ENCODE measurements at regions not wholly inside any gene's neighbourhood (a gene's known extent, or its start where the extent isn't known, plus 50 kb on each side); places are given as distances from the start of the nearest gene placed in this dataset.

DNA sequence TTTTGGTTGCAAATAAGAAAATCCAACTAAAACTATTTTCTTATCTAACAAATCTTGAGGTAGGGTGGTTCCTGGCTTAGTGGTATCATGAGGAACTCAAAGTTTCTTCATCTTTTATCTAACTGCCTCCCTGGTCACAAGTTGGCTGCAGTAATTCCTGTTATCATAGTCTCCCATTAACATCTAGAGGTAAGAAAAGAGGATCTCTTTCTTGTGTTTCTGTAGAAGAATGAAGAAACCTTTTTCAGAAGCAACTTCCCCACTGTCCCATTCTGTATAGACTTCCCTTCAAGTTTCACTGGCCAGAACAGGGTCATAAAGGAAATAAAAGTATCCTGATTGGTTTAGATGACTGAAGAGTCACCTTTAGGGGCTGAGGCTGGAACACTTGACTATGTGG is 81.8 kb upstream of the ELL2 start:
- Mint-ChIP-seq H3K27ac (no peak overlapping the region), H3K9me3 (peaks cover 7% of the 10 kb centered on the region), H3K36me3 (ENCODE audit: low read depth) (no peaks in the 10 kb centered on the region), H3K27me3 (ENCODE audit: low read depth) (no peaks in the 10 kb centered on the region), H3K4me3 (no peak overlapping the region), H3K4me1 (ENCODE audit: low read depth) (no peaks in the 10 kb centered on the region)

DNA sequence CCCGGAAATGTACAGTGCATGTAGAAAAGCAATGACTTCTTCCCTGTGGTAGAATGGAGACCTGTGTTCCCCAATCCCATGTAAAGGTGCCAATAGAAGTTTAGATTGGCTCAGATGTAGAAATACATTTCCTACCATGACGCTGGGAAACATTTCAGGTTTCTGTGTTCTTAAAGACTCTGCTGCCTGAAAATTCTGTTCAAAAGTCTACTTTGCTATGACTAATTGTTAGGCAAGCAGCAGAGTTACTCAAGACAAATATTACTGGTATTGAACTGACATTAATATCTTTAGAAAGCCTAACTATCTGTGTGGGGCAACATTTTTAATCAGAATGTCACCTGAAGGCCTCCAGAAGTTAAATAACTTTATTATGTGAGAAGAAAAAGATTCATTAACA is 75.5 kb upstream of the ELL2 start:
- Mint-ChIP-seq H3K27me3 (ENCODE audit: low read depth) (no peaks in the 10 kb centered on the region), H3K27ac (no peak overlapping the region), H3K9me3 (peaks cover 7% of the 10 kb centered on the region), H3K4me1 (ENCODE audit: low read depth) (no peaks in the 10 kb centered on the region), H3K36me3 (ENCODE audit: low read depth) (no peaks in the 10 kb centered on the region), H3K4me3 (no peak overlapping the region)

- no peaks in the 10 kb centered on the region for H3K4me1 Mint-ChIP-seq (ENCODE audit: low read depth)
- peaks cover 7% of the 10 kb centered on the region for H3K9me3 Mint-ChIP-seq
- H3K36me3 Mint-ChIP-seq (ENCODE audit: low read depth), result no peaks in the 10 kb centered on the region
- no peaks in the 10 kb centered on the region for H3K27me3 Mint-ChIP-seq (ENCODE audit: low read depth)
- H3K4me3 Mint-ChIP-seq, result no peak overlapping the region
- H3K27ac Mint-ChIP-seq, result no peak overlapping the region
These were observed 74.7 kb upstream of the ELL2 start for GRCh38 chr5:96036301-96036700.

GRCh38 chr5:96035796-96036195 is 74.1 kb upstream of the ELL2 start:
- Mint-ChIP-seq H3K27me3 (ENCODE audit: low read depth) (no peaks in the 10 kb centered on the region), H3K36me3 (ENCODE audit: low read depth) (no peaks in the 10 kb centered on the region), H3K4me1 (ENCODE audit: low read depth) (no peaks in the 10 kb centered on the region), H3K9me3 (peaks cover 2% of the 10 kb centered on the region), H3K4me3 (no peak overlapping the region), H3K27ac (no peak overlapping the region)

DNA sequence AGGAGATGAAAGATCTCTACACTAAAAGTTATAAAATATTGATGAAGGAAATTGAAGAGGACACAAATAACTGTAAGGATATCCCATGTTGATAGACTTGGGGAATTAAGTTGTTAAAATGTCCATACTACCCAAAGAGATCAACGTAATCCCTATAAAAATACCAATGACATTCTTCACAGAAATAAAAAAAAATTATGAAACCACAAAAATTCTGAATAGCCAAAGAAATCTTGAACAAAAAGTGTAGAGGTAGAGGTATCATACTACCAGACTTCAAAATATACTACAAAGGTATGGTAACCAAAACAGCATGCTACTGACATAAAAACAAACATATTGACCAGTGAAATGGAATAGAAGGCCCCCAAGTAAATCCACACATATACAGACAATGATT is 71.5 kb upstream of the ELL2 start:
- H3K9me3 Mint-ChIP-seq, result no peaks in the 10 kb centered on the region
- H3K27me3 Mint-ChIP-seq (ENCODE audit: low read depth), result no peaks in the 10 kb centered on the region
- H3K4me3 Mint-ChIP-seq, result no peak overlapping the region
- H3K36me3 Mint-ChIP-seq (ENCODE audit: low read depth), result no peaks in the 10 kb centered on the region
- no peak overlapping the region for H3K27ac Mint-ChIP-seq
- H3K4me1 Mint-ChIP-seq (ENCODE audit: low read depth), result no peaks in the 10 kb centered on the region

GRCh38 chr5:96031811-96032261 is 70.2 kb upstream of the ELL2 start:
- no peaks in the 10 kb centered on the region for H3K4me1 Mint-ChIP-seq (ENCODE audit: low read depth)
- H3K9me3 Mint-ChIP-seq, result no peaks in the 10 kb centered on the region
- H3K27ac Mint-ChIP-seq, result no peak overlapping the region
- H3K27me3 Mint-ChIP-seq (ENCODE audit: low read depth), result no peaks in the 10 kb centered on the region
- H3K4me3 Mint-ChIP-seq, result no peak overlapping the region
- no peaks in the 10 kb centered on the region for H3K36me3 Mint-ChIP-seq (ENCODE audit: low read depth)

- H3K4me3 Mint-ChIP-seq, result no peak overlapping the region
- H3K27me3 Mint-ChIP-seq (ENCODE audit: low read depth), result no peaks in the 10 kb centered on the region
- H3K9me3 Mint-ChIP-seq, result no peaks in the 10 kb centered on the region
- no peak overlapping the region for H3K27ac Mint-ChIP-seq
- no peaks in the 10 kb centered on the region for H3K4me1 Mint-ChIP-seq (ENCODE audit: low read depth)
- H3K36me3 Mint-ChIP-seq (ENCODE audit: low read depth), result no peaks in the 10 kb centered on the region
These were observed 69.5 kb upstream of the ELL2 start for GRCh38 chr5:96031180-96031579.

DNA sequence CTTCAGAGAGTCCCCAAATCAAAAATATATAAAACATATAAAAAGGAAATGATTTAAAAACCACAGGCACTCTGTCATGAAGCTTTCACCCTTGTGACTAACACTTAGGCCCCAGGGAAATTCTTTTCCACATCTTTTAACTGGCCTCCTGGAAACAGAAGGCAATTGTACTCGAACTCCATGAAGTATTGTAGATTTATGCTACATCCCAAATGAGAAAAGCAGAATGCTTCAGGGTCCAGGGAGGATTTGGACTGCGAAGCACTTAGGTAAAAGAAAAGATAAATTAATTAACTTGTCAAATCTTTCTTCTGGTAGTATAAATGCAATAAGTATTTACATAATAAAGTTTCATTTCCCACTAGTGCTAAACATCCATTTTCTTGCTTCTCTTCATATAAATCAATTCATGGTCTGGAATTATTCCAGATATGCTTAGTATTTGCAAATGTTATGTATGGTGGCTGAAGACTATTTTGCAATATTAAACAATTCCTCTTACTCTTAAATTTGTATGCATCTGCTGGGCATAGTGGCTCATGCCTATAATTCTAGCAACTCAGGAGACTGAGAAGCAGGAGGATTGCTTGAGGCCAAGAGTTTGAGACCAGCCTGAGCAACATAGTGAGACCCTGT is 64.9 kb upstream of the ELL2 start:
- Mint-ChIP-seq H3K9me3 (no peaks in the 10 kb centered on the region), H3K36me3 (ENCODE audit: low read depth) (no peaks in the 10 kb centered on the region), H3K4me1 (ENCODE audit: low read depth) (peaks cover 3% of the 10 kb centered on the region), H3K4me3 (no peak overlapping the region), H3K27me3 (ENCODE audit: low read depth) (no peaks in the 10 kb centered on the region), H3K27ac (no peak overlapping the region)

- Mint-ChIP-seq H3K36me3 (ENCODE audit: low read depth) (no peaks in the 10 kb centered on the region), H3K4me1 (ENCODE audit: low read depth) (peaks cover 3% of the 10 kb centered on the region), H3K4me3 (no peak overlapping the region), H3K27me3 (ENCODE audit: low read depth) (no peaks in the 10 kb centered on the region), H3K9me3 (no peaks in the 10 kb centered on the region), H3K27ac (no peak overlapping the region)
These were observed 63.2 kb upstream of the ELL2 start for GRCh38 chr5:96024683-96025475.

GRCh38 chr5:96023518-96023917 is 61.9 kb upstream of the ELL2 start:
- Mint-ChIP-seq H3K27ac (no peak overlapping the region), H3K9me3 (no peaks in the 10 kb centered on the region), H3K4me3 (no peak overlapping the region), H3K27me3 (ENCODE audit: low read depth) (no peaks in the 10 kb centered on the region), H3K36me3 (ENCODE audit: low read depth) (no peaks in the 10 kb centered on the region), H3K4me1 (ENCODE audit: low read depth) (peaks cover 3% of the 10 kb centered on the region)

DNA sequence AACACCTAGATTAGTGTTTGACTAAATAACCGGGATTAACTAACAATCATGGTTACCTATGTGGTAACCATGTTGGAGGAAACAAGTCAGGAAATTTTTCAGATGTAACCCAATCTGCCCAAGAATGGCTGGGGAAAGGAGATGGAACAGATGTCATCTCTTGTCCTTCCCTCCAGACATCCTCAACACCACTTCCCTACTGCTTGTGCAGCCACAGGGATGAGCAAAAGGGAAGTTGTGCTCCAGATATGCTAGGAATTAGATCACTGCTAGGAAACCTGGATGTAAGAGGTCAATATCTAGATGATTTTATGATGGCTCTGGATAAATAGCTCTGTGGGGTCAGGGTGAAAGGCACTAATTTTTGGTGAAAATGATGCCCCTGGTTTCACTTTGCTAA is 61.3 kb upstream of the ELL2 start:
- Mint-ChIP-seq H3K4me3 (no peak overlapping the region), H3K9me3 (no peaks in the 10 kb centered on the region), H3K36me3 (ENCODE audit: low read depth) (no peaks in the 10 kb centered on the region), H3K4me1 (ENCODE audit: low read depth) (peaks cover 3% of the 10 kb centered on the region), H3K27me3 (ENCODE audit: low read depth) (no peaks in the 10 kb centered on the region), H3K27ac (no peak overlapping the region)

- H3K36me3 Mint-ChIP-seq (ENCODE audit: low read depth), result peaks cover 1% of the 10 kb centered on the region
- no peak overlapping the region for H3K4me3 Mint-ChIP-seq
- peaks cover 4% of the 10 kb centered on the region for H3K9me3 Mint-ChIP-seq
- peaks cover 5% of the 10 kb centered on the region for H3K4me1 Mint-ChIP-seq (ENCODE audit: low read depth)
- H3K27ac Mint-ChIP-seq, result no peak overlapping the region
- no peaks in the 10 kb centered on the region for H3K27me3 Mint-ChIP-seq (ENCODE audit: low read depth)
These were observed 56.3 kb upstream of the ELL2 start for GRCh38 chr5:96017951-96018350.

DNA sequence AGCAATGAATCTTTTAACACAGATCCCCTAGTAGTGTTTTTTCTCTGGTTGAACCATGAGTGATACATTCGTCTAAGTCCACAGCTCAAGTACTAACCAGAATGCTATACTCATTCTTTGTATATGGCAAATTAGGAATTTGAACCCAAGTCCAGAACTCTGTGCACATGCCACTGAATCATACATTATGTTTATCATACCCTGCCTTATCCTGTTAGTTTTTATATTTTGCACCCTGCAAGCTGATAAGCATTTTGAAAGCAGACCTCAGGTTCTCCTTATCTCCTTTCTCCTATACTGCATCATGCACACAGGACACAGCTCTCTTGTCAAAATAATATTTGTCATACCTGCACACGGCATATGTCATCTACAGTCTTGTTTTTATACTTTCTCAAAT is 54.6 kb upstream of the ELL2 start:
- no peak overlapping the region for H3K27ac Mint-ChIP-seq
- no peak overlapping the region for H3K4me3 Mint-ChIP-seq
- H3K9me3 Mint-ChIP-seq, result peaks cover 4% of the 10 kb centered on the region
- peaks cover 1% of the 10 kb centered on the region for H3K36me3 Mint-ChIP-seq (ENCODE audit: low read depth)
- H3K4me1 Mint-ChIP-seq (ENCODE audit: low read depth), result peaks cover 5% of the 10 kb centered on the region
- H3K27me3 Mint-ChIP-seq (ENCODE audit: low read depth), result no peaks in the 10 kb centered on the region

- H3K9me3 Mint-ChIP-seq, result peaks cover 4% of the 10 kb centered on the region
- no peaks in the 10 kb centered on the region for H3K27me3 Mint-ChIP-seq (ENCODE audit: low read depth)
- peaks cover 5% of the 10 kb centered on the region for H3K4me1 Mint-ChIP-seq (ENCODE audit: low read depth)
These were observed 54.1 kb upstream of the ELL2 start for GRCh38 chr5:96015709-96016108.

GRCh38 chr5:96014395-96014794 is 52.7 kb upstream of the ELL2 start:
- peaks cover 5% of the 10 kb centered on the region for H3K4me1 Mint-ChIP-seq (ENCODE audit: low read depth)
- H3K4me3 Mint-ChIP-seq, result no peak overlapping the region
- H3K9me3 Mint-ChIP-seq, result peaks cover 4% of the 10 kb centered on the region
- peaks cover 1% of the 10 kb centered on the region for H3K36me3 Mint-ChIP-seq (ENCODE audit: low read depth)
- no peaks in the 10 kb centered on the region for H3K27me3 Mint-ChIP-seq (ENCODE audit: low read depth)
- no peak overlapping the region for H3K27ac Mint-ChIP-seq

More at GRCh38 chr5:96015709-96016108, 54.1 kb upstream of the ELL2 start:
- peaks cover 1% of the 10 kb centered on the region for H3K36me3 Mint-ChIP-seq (ENCODE audit: low read depth)
- H3K27ac Mint-ChIP-seq, result no peak overlapping the region
- no peak overlapping the region for H3K4me3 Mint-ChIP-seq

All from T-helper 1 cell treated with Interleukin-12 subunit alpha and Interleukin-12 subunit beta and Interleukin-4 antibody, amounts not matched to agents 30 μg/mL and 1 μg/mL, for 36 hours (primary cell).